Stimulated activated CD4-positive, alpha-beta T cell treated with anti-CD3 and anti-CD28 coated beads, Interleukin-2, amount 100 ng/mL, for 48 hours (primary cell): ENCODE measurements at regions not wholly inside any gene's neighbourhood (a gene's known extent, or its start where the extent isn't known, plus 50 kb on each side); places are given as distances from the start of the nearest gene placed in this dataset.
A peak's percentile ranks its signal among the peaks of the same experiment; 100 is the strongest.

ENCODE experiments used
- DNase-seq, 2 donors: peaks; one replicate each; pipeline ENCODE4 v3.0.0-alpha.2; 2020

GRCh38 chr5:79868163-79868670, 122.8 kb downstream of the MTX3 start:
- DNase-seq = no peak

- no peak for DNase-seq
Observed at GRCh38 chr5:79865579-79865978, 125.5 kb downstream of the MTX3 start.

GRCh38 chr5:79864364-79864763, 126.7 kb downstream of the MTX3 start:
- no peak for DNase-seq

GRCh38 chr5:79859588-79859987, 131.5 kb downstream of the MTX3 start:
- DNase-seq = no peak

- no peak for DNase-seq
Observed at GRCh38 chr5:79858410-79858723, 132.7 kb downstream of the MTX3 start.

GRCh38 chr5:79857714-79858409, 133.2 kb downstream of the MTX3 start:
- peak; percentile 88 to 91 for DNase-seq

- no peak for DNase-seq
Observed at GRCh38 chr5:79856456-79857055, 134.5 kb downstream of the MTX3 start.

- DNase-seq = peak; percentile 10 to 40
Observed at GRCh38 chr5:79853676-79854418, 137.2 kb downstream of the MTX3 start.

GRCh38 chr5:79853028-79853427, 138.0 kb downstream of the MTX3 start:
- DNase-seq = no peak

GRCh38 chr5:79851391-79851863, 139.6 kb downstream of the MTX3 start:
- DNase-seq = no peak

GRCh38 chr5:79850941-79851340, 140.1 kb downstream of the MTX3 start:
- DNase-seq = no peak

GRCh38 chr5:79850316-79850822, 140.7 kb downstream of the MTX3 start:
- no peak for DNase-seq

GRCh38 chr5:79849486-79850315, 141.4 kb downstream of the MTX3 start:
- no peak for DNase-seq
